HUDEP-2 (cell line): ENCODE measurements at regions not wholly inside any gene's neighbourhood (a gene's known extent, or its start where the extent isn't known, plus 50 kb on each side); places are given as distances from the start of the nearest gene placed in this dataset.

ENCODE experiments used
- DNase-seq, 76 experiments: peaks; one replicate each; lab custom pipeline; 2025; ENCODE audit not compliant: unreplicated experiment in 76 of 76; lab: John Stamatoyannopoulos, UW

DNA sequence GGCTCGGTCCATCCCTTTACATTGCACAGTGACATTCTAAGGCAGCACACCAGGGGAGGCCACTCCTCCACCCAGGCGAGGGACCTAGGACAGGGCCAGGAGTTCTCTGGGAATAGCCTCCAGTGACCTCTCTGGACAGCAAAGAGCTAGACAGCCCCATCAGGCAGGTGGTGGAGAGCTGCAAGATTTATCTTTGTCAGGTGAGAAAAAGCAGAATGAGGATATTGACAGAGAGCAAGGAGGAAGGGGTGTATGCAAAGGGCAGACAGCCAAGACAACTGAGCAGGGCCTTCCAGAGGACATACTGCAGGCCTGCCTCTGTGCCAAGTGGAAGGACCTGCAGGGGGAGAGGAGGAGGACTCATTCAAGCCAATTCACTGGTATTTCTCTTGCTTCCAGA is 112.4 kb upstream of the MAX start:
- peak in 1 of 76 experiments; percentile 15 for DNase-seq

DNA sequence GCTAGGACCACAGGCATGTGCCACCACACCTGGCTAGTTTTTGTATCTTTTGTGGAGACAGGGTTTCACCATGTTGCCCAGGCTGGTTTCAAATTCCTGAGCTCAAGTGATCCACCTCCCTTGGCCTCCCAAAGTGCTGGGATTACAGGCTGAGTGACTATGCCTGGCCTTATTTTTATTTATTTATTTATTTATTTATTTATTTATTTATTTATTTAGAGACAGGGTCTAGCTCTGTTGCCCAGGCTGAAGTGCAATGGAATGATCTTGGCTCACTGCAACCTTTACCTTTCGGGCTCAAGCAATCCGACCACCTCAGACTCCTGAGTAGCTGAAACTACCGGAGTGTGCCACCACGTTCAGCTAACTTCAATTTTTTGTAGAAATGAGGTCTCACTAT is 117.0 kb upstream of the MAX start:
- no peak for DNase-seq

DNA sequence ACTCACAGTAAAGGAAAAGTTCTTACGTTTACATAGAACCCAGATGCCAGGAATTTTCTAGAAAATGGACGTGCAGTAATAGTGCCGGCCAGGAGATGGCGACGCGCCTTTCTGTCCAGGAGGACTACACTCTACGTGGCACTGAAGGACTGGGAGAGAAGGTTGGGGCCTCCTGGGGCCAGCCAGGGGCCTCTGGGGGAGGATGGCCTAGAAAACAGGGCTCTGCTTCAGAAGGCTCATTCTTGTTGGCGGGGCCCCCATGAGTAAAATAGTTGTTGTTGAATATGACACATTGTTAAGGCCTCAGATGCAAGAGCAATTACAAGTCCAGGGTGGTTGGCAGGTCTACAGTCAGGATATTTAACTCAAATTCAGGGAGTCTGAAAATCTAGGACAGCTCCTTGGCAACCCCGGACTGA is 120.1 kb upstream of the MAX start:
- peak in 53 of 76 experiments; percentile 1 to 63 (median 28) for DNase-seq

DNA sequence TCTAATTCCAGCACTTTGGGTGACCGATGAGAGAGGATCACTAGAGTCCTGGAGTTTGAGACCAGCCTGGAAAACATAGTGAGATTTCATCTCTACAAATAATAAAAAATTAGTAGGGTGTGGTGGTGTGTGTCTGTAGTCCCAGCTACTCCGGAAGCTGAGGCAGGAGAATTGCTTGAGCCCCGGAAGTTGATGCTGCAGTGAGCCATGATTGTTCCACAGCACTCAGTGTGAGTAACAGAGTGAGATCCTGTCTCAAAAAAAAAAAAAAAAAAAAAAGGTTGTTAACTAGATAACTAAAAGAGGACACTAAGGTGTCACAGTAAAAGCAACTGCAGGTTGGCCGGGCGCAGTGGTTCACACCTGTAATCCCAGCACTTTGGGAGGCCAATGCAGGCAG is 121.3 kb upstream of the MAX start:
- DNase-seq: no peak

DNA sequence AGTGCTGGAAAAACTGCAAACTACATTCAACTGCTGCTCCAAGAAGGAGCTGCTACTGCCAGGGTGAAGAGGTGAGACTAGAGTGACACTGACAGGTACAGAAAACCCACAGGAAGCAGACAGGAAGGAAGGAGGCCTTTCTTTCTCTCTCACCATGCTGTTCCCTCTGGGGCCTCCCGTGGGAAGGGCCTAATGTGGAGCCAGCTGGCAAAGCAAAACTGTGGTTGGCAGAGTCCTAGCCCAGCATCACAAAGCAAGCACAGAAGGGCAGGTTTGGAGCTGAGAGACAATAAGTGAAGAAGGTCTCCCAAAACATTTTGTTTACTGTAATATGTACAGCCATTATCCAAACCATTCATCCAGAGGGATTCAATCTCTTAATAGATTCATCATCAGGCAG is 122.5 kb upstream of the MAX start:
- DNase-seq: no peak

DNA sequence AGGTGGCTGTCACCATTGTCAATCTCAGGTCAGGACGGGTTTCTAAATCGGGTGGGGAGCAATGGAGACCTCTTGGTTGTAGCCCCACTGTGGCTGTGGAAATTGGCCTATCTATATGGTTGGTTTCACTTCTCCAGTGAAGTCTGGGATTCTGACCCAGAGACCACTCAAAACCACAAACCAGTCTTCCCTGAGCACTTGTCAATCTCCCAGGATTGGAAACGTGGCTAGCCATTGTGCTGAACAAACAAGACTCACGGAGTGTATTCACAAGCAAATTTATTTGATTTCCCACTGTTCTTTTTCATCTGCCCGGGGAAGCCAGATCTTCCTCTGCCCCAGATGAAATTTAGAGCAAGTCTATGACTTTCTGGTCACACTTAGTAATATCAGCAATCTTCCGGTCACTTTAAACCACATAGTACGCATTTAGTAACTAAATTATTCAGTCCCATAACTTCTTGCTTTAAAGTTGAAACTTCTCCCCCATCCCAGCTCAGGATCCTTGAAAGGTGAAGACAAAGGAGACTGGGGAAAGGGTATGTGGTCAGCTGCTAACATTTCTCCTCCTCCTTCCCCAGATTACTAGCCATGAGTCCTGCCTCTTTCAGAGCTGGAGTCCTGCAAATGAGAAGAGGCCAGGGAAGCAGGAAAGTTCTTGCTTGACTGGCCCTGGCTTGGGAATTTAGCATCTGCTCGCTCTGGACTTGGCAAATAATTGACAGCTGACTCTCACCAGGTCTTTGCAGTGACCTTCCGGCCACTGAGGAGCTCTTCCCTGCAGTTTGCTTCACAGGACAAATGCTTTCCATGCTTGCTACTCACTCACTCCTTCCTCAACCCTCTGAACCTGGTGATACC is 123.2 kb upstream of the MAX start:
- DNase-seq: no peak

DNA sequence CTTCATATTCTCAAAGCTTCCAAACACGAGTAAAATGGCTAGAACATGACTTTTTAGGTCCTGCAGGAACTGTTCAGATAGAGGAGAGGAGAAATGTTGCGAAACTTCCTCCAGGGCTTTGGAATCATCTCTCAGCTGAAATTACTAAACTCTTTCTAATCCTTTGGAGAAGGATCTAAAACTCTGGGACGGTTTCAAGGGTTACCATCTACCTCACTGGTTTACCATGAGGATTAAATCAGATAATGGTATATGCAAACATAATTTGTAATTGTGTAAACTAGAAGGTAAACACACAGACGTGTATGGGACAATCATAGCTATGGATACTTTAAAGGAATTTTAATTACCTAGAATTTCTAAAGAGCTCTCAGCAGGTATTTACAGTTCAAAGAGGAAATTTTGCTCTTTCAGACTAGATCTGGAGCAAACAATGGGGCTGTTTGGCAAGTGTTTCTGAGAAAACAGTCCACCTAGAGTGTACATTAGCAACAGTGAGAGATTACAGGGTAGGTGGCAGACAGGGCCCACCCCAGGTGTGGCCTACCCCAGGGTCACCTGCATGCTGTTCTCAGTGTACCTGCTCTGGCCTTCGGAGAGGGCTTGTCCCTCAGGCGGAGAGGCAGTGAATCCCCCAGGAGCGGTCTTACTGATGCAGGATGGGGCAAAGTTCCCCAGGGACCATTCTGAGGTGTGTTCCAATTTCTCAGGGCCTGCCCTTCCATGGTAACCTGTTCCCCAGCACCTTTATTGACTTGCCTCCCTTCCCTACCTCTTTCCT is 124.7 kb upstream of the MAX start:
- no peak for DNase-seq

DNA sequence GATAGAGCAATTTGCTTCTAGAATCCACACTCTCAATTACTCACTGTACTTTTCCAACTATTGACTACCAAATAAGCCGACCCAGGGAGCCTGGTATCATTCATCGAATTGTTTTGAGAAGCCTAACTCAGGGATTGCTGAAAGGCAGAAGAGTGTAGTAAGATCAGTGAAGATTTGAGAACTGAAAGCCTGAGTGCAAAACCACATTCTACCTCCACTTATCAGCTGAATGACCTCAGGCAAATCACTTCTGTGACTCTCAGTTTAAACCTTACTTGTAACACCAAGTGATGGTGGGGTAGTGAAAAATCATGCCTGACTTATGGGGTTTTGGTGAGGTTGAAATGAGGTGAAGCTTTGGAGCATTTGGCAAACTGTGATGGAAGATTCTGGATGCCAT is 126.1 kb upstream of the MAX start:
- DNase-seq: no peak

DNA sequence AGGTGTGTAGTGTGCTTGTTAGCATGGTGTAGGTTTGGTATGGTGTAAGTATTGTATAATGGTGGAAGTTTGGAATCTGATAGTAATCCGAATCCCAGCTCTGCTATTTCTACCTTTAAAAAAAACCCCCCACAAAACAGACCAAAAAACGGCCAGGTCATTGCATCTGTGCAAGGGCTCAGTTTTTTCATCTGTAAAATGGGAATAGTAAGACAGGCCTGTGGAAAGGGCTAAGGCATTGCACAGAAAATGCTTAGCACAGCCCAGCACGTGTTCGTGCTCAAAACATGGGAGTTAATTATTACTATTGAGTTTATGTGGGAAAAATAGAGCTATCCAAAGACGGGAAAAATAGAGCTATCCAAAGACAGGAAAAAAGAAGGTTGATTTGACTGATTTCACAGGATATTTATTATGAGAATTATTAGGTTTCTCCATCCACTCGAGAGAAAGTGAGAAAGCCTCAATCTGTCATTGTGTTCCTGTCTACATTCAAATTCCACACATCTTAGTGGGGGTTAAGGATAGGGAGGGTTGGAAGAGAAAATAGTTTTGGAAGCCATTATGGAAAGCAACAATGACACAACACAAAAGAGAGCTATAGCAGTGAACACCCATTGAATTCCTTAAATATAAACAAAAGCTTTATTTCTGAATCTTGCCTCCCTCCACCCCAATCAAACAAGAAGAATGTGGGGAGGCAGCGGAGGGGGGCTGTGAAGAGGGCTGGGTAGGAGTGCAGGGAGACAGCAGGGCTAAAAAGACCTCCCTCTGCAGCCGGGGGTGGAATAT is 126.8 kb upstream of the MAX start:
- no peak for DNase-seq

DNA sequence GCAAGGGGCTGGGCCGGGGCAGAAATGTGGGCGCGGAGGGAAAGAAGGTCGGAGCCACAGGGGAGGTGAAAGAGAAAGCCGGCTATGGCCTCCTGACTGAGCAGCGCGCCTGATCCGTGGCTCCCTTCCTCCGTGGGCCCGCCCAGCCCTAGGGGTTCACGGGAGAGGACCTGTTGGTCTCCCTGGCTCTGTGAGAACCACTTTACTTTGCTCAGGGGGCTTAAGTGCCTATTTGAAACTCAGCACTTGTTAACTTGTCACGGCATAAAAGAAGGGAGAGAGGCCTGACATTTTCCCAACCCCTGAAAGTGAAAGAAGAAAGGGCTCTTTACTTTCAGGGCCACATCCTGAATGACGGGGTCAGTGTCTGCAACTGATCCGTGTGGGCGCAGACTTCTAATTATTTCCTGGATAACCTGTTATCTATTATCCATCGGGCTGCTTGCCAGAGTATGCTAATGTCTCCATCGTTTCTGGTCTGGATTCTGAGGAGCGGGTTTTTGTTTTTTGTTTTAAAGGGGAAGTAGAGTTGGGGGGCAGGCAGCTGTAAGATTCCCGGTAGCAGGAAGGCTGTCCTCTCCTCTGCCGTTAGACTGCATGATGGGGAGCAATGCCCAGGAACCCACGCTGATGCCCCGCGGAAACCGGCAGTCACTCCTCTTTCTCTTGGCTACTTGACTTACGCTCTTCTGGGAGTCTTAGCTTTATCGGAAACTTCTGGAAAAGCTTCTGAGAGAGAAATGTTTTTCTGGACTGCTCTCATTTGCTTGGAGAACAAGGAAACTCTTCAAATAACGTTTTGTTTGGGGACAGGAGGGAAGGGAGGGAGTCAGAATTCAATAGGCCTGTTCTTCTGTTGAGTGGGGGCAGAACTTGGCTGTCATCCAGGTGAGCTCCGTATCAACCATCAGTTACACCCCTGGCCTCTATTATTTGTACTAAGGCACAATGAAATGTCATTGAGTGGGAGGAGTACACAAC is 127.7 kb upstream of the MAX start:
- peak in 59 of 76 experiments; percentile 4 to 74 (median 42) for DNase-seq

DNA sequence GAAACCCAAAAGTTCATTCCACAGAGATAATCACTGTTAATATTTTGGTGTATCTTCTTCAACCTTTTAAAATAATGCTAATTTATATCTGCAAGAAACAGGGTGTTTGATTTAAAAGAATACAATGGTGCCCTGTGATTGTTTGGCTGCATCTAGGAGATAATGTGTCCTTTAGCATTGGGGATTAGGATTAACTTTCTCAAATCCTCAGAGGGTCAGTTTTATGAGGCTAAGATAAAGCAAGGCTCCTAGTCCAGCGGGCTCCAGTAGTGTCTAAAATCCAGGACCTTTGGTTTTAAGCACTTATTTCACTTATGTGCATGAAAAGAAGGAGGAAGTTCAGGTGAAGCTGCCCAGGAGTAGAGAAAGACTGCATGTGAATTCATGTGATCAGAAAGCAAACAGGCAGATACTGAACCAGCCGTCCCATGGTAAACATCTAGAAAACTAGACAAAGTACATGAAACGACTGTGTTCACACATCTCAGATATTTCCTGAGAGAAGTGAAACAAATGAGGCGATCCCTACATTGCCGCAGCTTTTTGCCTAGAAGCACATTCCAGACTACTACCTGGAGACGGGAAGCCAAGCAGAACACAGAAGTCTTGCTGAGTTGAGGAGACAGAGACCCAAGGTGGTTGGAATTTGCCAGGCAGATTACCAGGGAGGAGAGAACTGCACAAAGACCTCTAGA is 129.1 kb upstream of the MAX start:
- DNase-seq: no peak

DNA sequence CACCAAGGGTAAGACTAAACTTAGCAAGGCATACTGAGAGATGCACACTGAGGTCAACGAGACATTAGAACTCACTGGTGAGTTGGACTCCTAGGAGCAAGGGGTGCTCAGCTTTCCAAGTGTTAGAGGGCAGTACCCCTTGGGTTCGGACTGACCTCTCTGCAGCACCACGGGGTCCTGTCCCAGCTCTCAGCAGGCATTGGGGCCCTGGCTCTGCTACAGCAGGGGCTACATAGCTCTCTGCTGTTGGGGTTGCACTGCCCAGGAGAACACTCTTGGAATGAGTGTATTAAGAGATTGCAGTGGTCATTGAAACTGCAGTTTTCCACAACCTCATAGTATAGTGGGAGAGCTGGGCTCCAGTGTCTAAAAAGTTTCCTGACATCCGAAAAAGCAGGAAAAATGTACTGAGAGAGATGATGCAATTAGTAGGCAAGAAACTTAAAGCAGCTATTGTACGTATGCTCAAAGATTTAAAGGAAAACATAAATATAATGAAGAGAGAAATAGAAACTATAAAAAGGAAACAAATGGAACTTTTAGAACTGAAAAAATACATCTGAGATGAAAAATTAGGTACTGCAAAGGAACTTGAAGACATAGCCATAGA is 132.5 kb upstream of the MAX start:
- DNase-seq: no peak

DNA sequence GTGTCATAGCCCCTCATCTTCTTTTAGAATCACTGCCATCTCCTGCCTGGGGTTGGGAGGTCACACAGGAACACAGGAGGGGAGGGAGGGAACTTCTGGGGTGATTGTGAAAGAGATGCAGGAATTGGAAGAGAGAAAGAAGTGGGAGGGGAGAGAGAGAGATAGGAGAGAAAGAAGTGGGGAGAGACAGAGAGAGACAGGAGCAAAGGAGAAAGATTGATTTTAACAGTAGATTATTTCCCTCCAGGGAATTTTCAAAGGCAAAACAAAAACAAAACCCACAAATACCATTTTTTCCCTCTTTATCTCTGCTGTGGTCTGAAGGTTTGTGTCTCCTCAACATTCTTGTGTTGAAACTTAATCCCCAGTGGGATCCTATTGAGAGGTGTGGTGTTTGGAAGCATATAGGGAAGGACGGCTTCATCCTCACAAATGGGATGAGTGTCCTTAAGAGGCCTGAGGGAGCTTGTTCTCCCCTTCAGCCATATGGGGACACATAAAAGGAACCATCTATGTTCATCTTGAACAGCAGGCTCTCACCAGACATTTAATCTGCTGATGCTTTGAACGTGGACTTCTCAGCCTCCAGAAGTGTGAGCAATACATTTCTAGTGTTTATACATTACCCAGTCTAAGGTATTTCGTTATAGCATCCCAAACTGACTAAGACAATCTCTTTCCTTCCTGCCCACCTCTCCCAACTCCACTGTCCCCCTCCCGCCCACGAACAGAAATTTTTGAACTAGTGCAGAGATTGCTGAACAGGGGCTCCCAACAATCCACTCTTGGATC is 134.9 kb upstream of the MAX start:
- DNase-seq: no peak

DNA sequence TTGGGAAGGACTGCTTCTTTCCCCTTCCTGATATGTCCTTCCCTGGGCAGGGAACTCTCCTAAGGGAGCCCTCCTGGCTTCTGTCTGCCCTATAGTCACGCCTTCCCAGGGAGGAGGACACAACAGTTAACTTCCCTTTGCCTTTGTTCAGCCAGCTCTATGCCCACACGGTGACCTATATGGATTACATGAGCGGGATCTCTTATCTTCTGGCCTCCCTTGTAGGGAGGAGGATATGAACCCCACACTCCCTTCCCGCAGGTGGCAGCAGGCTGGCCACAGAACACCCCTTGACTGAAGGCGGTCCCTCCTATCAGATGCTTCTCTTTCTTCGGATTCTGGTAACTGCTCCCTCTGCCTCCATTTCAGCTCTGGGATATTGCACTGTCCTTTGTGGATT is 135.6 kb upstream of the MAX start:
- peak in 30 of 76 experiments; percentile 2 to 71 (median 22) for DNase-seq

DNA sequence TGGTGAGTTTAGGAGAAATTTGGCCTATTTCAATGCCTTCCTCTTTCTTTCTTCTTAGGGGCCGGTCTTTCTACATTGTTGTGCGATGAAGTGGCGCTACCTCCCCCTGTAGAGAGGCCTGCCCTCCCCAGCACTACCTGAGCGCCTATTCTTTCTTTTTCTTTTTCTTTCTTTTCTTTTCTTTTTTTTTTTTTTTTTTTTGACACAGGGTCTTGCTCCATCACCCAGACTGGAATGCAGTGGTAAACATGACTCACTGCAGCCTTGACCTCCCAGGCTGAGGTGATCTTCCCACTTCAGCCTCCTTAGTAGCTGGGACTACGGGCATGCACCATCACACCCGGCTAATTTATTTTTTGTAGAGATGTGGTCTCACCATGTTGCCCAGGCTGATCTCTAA is 136.1 kb upstream of the MAX start:
- DNase-seq: no peak

DNA sequence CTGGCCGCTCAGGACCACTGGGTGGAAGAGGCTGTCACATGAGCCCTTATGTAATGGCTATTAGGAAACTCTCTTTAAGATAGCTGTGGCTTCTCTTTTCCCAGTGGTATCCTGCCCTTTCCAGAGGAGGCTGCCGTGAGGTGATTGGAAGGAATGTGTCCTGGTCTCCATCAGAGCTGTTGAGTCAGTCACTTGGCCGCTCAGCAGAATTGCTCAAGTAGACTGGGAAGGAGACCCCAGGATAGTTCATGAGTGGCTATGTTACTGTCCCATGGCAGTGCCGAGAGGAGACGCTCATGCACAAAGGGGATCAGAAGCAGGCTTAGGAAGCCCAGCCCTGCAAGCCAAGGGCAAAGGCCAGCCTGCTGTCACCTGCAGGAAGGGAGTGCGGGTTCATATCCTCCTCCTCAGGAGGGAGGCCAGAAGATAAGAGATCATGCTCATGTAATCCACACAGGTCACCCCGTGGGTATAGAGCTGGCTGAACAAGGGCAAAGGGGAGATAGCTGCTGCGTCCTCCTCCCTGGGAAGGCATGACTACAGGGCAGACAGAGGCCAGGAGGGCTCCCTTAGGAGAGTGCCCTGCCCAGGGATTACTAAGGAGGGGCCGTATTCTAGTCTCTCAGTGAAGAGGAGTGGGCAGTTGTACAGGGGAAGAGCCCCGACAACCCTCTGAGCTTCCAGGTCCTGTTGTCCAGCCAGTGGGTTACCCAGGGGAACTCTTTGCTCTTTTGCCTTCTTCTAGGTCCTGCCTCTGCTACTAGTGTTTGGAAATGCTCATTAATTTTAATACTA is 137.0 kb upstream of the MAX start:
- DNase-seq: no peak

DNA sequence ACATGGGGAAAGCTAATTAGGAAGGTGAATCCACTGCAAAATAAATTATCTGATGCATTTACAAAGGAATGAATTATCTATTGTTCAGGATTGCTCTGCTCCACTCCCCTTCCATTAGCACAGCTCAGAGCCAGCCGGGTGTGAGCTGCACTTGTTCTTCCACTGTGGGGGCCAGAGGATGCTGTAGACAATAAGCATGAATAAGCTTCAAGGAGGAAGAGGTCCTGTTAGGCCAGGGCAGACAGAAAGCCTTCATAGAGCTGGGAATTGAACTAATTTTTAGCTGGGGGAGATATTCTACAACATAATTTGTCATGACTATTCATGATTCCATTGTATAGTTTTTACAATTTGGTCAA is 137.6 kb upstream of the MAX start:
- DNase-seq: no peak
